ENCODE measurements at regions not wholly inside any gene's neighbourhood (a gene's known extent, or its start where the extent isn't known, plus 50 kb on each side); places are given as distances from the start of the nearest gene placed in this dataset.

- no peak for DNase-seq
These were observed 228.4 kb upstream of the AGAP1 start for GRCh38 chr2:235265348-235265965.

- no peak for DNase-seq
These were observed 226.6 kb upstream of the AGAP1 start for GRCh38 chr2:235267251-235267650.

- peak; percentile 72 for DNase-seq
These were observed 225.3 kb upstream of the AGAP1 start for GRCh38 chr2:235268535-235268934.

GRCh38 chr2:235270291-235270690, 223.6 kb upstream of the AGAP1 start:
- DNase-seq = no peak

GRCh38 chr2:235270956-235271355, 222.9 kb upstream of the AGAP1 start:
- peak; percentile 91 for DNase-seq

- no peak for DNase-seq
These were observed 221.9 kb upstream of the AGAP1 start for GRCh38 chr2:235271936-235272335.

GRCh38 chr2:235274023-235274422, 219.8 kb upstream of the AGAP1 start:
- no peak for DNase-seq

GRCh38 chr2:235277485-235277884, 216.4 kb upstream of the AGAP1 start:
- no peak for DNase-seq

- DNase-seq = peak; percentile 47
These were observed 215.0 kb upstream of the AGAP1 start for GRCh38 chr2:235278771-235279355.

GRCh38 chr2:235279965-235280364, 213.9 kb upstream of the AGAP1 start:
- DNase-seq = no peak

GRCh38 chr2:235283246-235283645, 210.6 kb upstream of the AGAP1 start:
- DNase-seq = peak; percentile 57

GRCh38 chr2:235286622-235287374, 207.0 kb upstream of the AGAP1 start:
- peak; percentile 92 for DNase-seq

- no peak for DNase-seq
These were observed 206.5 kb upstream of the AGAP1 start for GRCh38 chr2:235287375-235287733.

- DNase-seq = no peak
These were observed 202.4 kb upstream of the AGAP1 start for GRCh38 chr2:235291461-235291860.

- DNase-seq = no peak
These were observed 200.8 kb upstream of the AGAP1 start for GRCh38 chr2:235293061-235293460.

GRCh38 chr2:235295831-235296230, 198.0 kb upstream of the AGAP1 start:
- no peak for DNase-seq

- peak; percentile 83 for DNase-seq
These were observed 193.3 kb upstream of the AGAP1 start for GRCh38 chr2:235300368-235301201.

- no peak for DNase-seq
These were observed 192.4 kb upstream of the AGAP1 start for GRCh38 chr2:235301202-235302076.

GRCh38 chr2:235302263-235302662, 191.6 kb upstream of the AGAP1 start:
- DNase-seq = no peak

- DNase-seq = no peak
These were observed 190.1 kb upstream of the AGAP1 start for GRCh38 chr2:235303499-235304291.

GRCh38 chr2:235305678-235306077, 188.2 kb upstream of the AGAP1 start:
- DNase-seq = no peak

- DNase-seq = no peak
These were observed 182.8 kb upstream of the AGAP1 start for GRCh38 chr2:235311044-235311443.

Measured in fibroblast of upper back skin (primary cell).